ENCODE measurements at regions not wholly inside any gene's neighbourhood (a gene's known extent, or its start where the extent isn't known, plus 50 kb on each side); places are given as distances from the start of the nearest gene placed in this dataset.

- 33 to 72% (median 55%) methylated on average over 1 to 2 of the region's 2 CpGs for WGBS, 4 donors
- Histone ChIP-seq H3K36me3 (replicated peaks in 1 of 2) (no peaks in the 10 kb centered on the region), H3K4me3 (no peak overlapping the region), H3K27me3 (no peaks in the 10 kb centered on the region), H3K9me3 (replicated peaks in 1 of 3) (no peaks in the 10 kb centered on the region), H3K27ac (no peak overlapping the region), H3K4me1 (replicated peaks in 1 of 2) (no peaks in the 10 kb centered on the region)
- DNase-seq, result peak in 1 of 7 donors; percentile 13
- TF ChIP-seq CTCF (IDR thresholded peaks at IDR 0.05), result no peak
- TF ChIP-seq POLR2A (IDR thresholded peaks at IDR 0.05), result no peak
- intact Hi-C loops (cut with DNase I), result no loop called here
These were observed 113.6 kb upstream of the GRIK3 start for GRCh38 chr1:37147906-37148305.

- Histone ChIP-seq H3K27ac (no peak overlapping the region), H3K4me3 (no peak overlapping the region), H3K9me3 (replicated peaks in 1 of 3) (no peaks in the 10 kb centered on the region), H3K27me3 (no peaks in the 10 kb centered on the region), H3K4me1 (replicated peaks in 1 of 2) (no peaks in the 10 kb centered on the region), H3K36me3 (replicated peaks in 1 of 2) (no peaks in the 10 kb centered on the region)
- intact Hi-C loops (cut with DNase I), result no loop called here
- WGBS, 4 donors, result 85 to 100% (median 93%) methylated on average over 1 of the region's 1 CpG
- DNase-seq, result no peak
- TF ChIP-seq POLR2A (IDR thresholded peaks at IDR 0.05) (no peak), CTCF (IDR thresholded peaks at IDR 0.05) (no peak)
These were observed 114.3 kb upstream of the GRIK3 start for GRCh38 chr1:37148663-37149062.

GRCh38 chr1:37149296-37149695 lies 115.0 kb upstream of the GRIK3 start:
- Histone ChIP-seq H3K27me3 (no peaks in the 10 kb centered on the region), H3K9me3 (replicated peaks in 1 of 3) (no peaks in the 10 kb centered on the region), H3K4me1 (replicated peaks in 1 of 2) (no peaks in the 10 kb centered on the region), H3K27ac (no peak overlapping the region), H3K36me3 (replicated peaks in 1 of 2) (no peaks in the 10 kb centered on the region), H3K4me3 (no peak overlapping the region)
- WGBS, 4 donors, result 78 to 84% (median 81%) methylated on average over 9 of the region's 9 CpGs
- DNase-seq, result no peak
- intact Hi-C loops (cut with DNase I), result no loop called here
- TF ChIP-seq POLR2A (IDR thresholded peaks at IDR 0.05) (no peak), CTCF (IDR thresholded peaks at IDR 0.05) (no peak)

- WGBS, 4 donors, result 55 to 72% (median 67%) methylated on average over 4 to 5 of the region's 5 CpGs
- H3K27me3 ChIP-seq, result peaks cover 5% of the 10 kb centered on the region
- H3K9me3 ChIP-seq (replicated peaks in 1 of 3), result no peaks in the 10 kb centered on the region
- H3K27ac ChIP-seq, result no peak overlapping the region
- no peak for DNase-seq
- no peaks in the 10 kb centered on the region for H3K36me3 ChIP-seq (replicated peaks in 1 of 2)
- H3K4me1 ChIP-seq (replicated peaks in 1 of 2), result no peaks in the 10 kb centered on the region
- no peak overlapping the region for H3K4me3 ChIP-seq
- intact Hi-C loops (cut with DNase I), result no loop called here
- TF ChIP-seq CTCF (IDR thresholded peaks at IDR 0.05) (no peak), POLR2A (IDR thresholded peaks at IDR 0.05) (no peak)
These were observed 116.7 kb upstream of the GRIK3 start for GRCh38 chr1:37150986-37151385.
